K562 (cell line): ENCODE measurements at regions not wholly inside any gene's neighbourhood (a gene's known extent, or its start where the extent isn't known, plus 50 kb on each side); places are given as distances from the start of the nearest gene placed in this dataset.

Experiments
- EZH2 ChIP-seq: IDR thresholded peaks from 2 replicates; pipeline ENCODE4 v1.6.1; 2012; ENCODE audit warnings: low read depth, mild to moderate bottlenecking, inconsistent platforms, low read length, borderline replicate concordance
- HMG20A ChIP-seq: fragments of 450-650 bp; formaldehyde crosslinking; conservative IDR thresholded peaks from 2 replicates; pipeline ENCODE4 v1.4.0; 2020; ENCODE audit warnings: mild to moderate bottlenecking, mixed read lengths
- JUNB ChIP-seq: fragments of 450-650 bp; formaldehyde crosslinking; conservative IDR thresholded peaks from 2 replicates; pipeline ENCODE4 v1.4.0; 2020; ENCODE audit warnings: mild to moderate bottlenecking
- MAFK ChIP-seq: IDR thresholded peaks from 2 replicates; pipeline ENCODE4 v1.6.1; 2011; ENCODE audit warnings: low read length, improper control_type of control experiment
- RAD51 ChIP-seq: fragments of 450-650 bp; IDR thresholded peaks from 2 replicates; pipeline ENCODE4 v1.7.1; 2016; ENCODE audit warnings: low read depth, mild to moderate bottlenecking, borderline replicate concordance
- STAT5B ChIP-seq: fragments of 250-450 bp; sonication (Bioruptor Pico); IDR thresholded peaks from 2 replicates; pipeline ENCODE4 v1.8.0; 2021; ENCODE audit warnings: mild to moderate bottlenecking, inconsistent platforms
- YY1 ChIP-seq, 3 experiments: IDR thresholded peaks; 2 replicates each; pipeline ENCODE4 v1.6.1; 2011; ENCODE audit warnings: low read length in 2 of 3, mild to moderate bottlenecking in 2 of 3, moderate library complexity in 2 of 3, borderline replicate concordance in 1 of 3, control low read depth in 1 of 3, low read depth in 1 of 3; ENCODE audit not compliant: insufficient read depth in 3 of 3, insufficient replicate concordance in 2 of 3, control insufficient read depth in 1 of 3, insufficient read length in 1 of 3; ENCODE audit errors: extremely low read depth in 1 of 3
- TF ChIP-seq, protein P1 (sequence below), 3 experiments: IDR thresholded peaks in 2 of 3; conservative IDR thresholded peaks in 1 of 3; 2 replicates each; pipeline ENCODE4 v1.5.1; 2011 to 2012; ENCODE audit warnings: low read length in 3 of 3, mild to moderate bottlenecking in 3 of 3, control low read depth in 2 of 3, improper control_type of control experiment in 1 of 3, inconsistent platforms in 1 of 3, low read depth in 1 of 3, mixed read lengths in 1 of 3, moderate library complexity in 1 of 3; ENCODE audit not compliant: insufficient read depth in 2 of 3
- TF ChIP-seq, protein P2 (sequence below): fragments of 450-650 bp; IDR thresholded peaks from 2 replicates; pipeline ENCODE4 v1.6.1; 2016; ENCODE audit warnings: mild to moderate bottlenecking, moderate library complexity

DNA sequence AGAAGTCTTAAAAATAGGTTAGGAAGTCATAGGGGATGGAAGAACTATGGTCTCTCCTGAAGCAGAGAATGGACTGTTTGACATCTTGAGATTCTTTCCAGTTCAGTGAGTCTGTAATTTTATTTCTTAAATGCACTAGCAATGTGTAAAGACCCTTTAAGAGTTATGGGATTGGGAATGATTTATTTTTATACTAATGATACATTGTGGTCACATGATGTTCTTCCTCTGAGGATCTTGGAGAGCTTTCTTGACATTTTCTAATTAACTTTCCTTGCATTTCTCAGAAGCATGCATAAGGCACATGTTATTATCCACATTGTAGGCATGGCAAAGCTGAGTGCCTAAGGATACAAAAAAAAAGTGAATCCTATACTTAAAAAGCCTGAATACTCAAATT lies 507.6 kb upstream of the NRSN1 start:
- TF ChIP-seq RAD51 (no peak), EZH2 (no peak), YY1 (IDR thresholded peaks at IDR 0.05; ENCODE audit: borderline replicate concordance in 1 of 3, control insufficient read depth in 1 of 3, extremely low read depth in 1 of 3, insufficient read depth in 3 of 3, insufficient read length in 1 of 3, insufficient replicate concordance in 2 of 3, low read depth in 1 of 3, low read length in 2 of 3) (no peak), HMG20A (CRISPR knock-in tag) (no peak), MAFK (no peak), JUNB (no peak), STAT5B (no peak)
- TF ChIP-seq, protein P1, sequence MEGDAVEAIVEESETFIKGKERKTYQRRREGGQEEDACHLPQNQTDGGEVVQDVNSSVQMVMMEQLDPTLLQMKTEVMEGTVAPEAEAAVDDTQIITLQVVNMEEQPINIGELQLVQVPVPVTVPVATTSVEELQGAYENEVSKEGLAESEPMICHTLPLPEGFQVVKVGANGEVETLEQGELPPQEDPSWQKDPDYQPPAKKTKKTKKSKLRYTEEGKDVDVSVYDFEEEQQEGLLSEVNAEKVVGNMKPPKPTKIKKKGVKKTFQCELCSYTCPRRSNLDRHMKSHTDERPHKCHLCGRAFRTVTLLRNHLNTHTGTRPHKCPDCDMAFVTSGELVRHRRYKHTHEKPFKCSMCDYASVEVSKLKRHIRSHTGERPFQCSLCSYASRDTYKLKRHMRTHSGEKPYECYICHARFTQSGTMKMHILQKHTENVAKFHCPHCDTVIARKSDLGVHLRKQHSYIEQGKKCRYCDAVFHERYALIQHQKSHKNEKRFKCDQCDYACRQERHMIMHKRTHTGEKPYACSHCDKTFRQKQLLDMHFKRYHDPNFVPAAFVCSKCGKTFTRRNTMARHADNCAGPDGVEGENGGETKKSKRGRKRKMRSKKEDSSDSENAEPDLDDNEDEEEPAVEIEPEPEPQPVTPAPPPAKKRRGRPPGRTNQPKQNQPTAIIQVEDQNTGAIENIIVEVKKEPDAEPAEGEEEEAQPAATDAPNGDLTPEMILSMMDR (IDR thresholded peaks at IDR 0.05 in 2 of 3, conservative IDR thresholded peaks at IDR 0.05 in 1 of 3; ENCODE audit: insufficient read depth in 2 of 3, low read depth in 1 of 3, low read length in 3 of 3) = no peak
- TF ChIP-seq, protein P2, sequence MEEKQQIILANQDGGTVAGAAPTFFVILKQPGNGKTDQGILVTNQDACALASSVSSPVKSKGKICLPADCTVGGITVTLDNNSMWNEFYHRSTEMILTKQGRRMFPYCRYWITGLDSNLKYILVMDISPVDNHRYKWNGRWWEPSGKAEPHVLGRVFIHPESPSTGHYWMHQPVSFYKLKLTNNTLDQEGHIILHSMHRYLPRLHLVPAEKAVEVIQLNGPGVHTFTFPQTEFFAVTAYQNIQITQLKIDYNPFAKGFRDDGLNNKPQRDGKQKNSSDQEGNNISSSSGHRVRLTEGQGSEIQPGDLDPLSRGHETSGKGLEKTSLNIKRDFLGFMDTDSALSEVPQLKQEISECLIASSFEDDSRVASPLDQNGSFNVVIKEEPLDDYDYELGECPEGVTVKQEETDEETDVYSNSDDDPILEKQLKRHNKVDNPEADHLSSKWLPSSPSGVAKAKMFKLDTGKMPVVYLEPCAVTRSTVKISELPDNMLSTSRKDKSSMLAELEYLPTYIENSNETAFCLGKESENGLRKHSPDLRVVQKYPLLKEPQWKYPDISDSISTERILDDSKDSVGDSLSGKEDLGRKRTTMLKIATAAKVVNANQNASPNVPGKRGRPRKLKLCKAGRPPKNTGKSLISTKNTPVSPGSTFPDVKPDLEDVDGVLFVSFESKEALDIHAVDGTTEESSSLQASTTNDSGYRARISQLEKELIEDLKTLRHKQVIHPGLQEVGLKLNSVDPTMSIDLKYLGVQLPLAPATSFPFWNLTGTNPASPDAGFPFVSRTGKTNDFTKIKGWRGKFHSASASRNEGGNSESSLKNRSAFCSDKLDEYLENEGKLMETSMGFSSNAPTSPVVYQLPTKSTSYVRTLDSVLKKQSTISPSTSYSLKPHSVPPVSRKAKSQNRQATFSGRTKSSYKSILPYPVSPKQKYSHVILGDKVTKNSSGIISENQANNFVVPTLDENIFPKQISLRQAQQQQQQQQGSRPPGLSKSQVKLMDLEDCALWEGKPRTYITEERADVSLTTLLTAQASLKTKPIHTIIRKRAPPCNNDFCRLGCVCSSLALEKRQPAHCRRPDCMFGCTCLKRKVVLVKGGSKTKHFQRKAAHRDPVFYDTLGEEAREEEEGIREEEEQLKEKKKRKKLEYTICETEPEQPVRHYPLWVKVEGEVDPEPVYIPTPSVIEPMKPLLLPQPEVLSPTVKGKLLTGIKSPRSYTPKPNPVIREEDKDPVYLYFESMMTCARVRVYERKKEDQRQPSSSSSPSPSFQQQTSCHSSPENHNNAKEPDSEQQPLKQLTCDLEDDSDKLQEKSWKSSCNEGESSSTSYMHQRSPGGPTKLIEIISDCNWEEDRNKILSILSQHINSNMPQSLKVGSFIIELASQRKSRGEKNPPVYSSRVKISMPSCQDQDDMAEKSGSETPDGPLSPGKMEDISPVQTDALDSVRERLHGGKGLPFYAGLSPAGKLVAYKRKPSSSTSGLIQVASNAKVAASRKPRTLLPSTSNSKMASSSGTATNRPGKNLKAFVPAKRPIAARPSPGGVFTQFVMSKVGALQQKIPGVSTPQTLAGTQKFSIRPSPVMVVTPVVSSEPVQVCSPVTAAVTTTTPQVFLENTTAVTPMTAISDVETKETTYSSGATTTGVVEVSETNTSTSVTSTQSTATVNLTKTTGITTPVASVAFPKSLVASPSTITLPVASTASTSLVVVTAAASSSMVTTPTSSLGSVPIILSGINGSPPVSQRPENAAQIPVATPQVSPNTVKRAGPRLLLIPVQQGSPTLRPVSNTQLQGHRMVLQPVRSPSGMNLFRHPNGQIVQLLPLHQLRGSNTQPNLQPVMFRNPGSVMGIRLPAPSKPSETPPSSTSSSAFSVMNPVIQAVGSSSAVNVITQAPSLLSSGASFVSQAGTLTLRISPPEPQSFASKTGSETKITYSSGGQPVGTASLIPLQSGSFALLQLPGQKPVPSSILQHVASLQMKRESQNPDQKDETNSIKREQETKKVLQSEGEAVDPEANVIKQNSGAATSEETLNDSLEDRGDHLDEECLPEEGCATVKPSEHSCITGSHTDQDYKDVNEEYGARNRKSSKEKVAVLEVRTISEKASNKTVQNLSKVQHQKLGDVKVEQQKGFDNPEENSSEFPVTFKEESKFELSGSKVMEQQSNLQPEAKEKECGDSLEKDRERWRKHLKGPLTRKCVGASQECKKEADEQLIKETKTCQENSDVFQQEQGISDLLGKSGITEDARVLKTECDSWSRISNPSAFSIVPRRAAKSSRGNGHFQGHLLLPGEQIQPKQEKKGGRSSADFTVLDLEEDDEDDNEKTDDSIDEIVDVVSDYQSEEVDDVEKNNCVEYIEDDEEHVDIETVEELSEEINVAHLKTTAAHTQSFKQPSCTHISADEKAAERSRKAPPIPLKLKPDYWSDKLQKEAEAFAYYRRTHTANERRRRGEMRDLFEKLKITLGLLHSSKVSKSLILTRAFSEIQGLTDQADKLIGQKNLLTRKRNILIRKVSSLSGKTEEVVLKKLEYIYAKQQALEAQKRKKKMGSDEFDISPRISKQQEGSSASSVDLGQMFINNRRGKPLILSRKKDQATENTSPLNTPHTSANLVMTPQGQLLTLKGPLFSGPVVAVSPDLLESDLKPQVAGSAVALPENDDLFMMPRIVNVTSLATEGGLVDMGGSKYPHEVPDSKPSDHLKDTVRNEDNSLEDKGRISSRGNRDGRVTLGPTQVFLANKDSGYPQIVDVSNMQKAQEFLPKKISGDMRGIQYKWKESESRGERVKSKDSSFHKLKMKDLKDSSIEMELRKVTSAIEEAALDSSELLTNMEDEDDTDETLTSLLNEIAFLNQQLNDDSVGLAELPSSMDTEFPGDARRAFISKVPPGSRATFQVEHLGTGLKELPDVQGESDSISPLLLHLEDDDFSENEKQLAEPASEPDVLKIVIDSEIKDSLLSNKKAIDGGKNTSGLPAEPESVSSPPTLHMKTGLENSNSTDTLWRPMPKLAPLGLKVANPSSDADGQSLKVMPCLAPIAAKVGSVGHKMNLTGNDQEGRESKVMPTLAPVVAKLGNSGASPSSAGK = no peak
